ENCODE measurements at regions not wholly inside any gene's neighbourhood (a gene's known extent, or its start where the extent isn't known, plus 50 kb on each side); places are given as distances from the start of the nearest gene placed in this dataset.
"Not testable (repeated sequence)": the region's sequence is repeated elsewhere in the genome, so short reads cannot be mapped to it uniquely, and the experiment has no call there.

DNA sequence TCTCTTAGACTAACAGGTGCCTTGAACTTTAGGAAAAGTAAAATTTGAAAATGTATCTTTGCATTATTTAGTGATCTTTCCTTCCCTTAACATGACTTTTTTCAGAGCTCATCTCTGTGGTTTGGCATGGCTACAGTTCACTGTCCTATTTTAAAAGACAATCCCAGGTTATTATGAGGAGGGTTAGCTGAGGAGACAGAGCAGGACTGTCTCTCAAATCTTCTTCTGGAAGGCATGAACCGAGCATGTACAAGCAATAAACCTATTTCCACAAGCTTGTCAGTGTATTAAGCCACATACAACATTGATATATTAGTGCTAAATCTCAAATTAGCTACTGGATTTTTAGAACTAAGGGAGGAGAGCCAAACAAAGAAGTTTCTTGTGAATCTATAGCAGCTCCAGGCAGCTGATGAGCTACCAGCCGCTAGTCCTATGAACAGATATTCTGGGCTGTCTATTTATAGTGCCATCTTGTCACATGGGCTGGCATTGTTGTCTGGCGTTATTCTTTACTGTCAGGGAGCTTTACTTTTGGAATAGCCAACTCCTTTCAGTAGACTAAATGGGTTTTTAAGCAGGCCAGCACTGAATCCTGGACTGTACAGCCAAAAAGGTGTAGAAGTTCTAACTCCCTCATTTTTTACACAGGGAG, 171.2 kb upstream of the ACTBL2 start:
- no peak for DNase-seq

DNA sequence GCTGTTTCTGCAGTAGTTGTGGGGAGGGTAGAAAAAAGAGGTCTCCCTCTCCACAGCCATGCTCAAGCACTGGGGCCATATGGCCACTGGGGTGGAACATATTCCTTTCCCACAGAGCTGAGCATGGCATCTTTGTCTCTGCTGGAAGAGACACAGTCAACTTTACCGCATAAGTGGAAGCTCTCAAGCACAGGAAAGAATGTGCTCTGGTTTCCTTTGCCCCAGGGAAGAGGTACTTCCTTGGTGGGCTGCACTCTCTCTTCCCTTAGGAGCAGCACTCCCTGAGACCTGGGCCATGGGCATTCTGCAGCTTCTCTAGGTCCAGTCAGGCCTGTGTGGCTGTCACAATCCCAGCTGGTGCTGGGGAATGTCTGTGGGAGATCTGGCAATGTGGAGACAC, 168.5 kb upstream of the ACTBL2 start:
- DNase-seq, result no peak

DNA sequence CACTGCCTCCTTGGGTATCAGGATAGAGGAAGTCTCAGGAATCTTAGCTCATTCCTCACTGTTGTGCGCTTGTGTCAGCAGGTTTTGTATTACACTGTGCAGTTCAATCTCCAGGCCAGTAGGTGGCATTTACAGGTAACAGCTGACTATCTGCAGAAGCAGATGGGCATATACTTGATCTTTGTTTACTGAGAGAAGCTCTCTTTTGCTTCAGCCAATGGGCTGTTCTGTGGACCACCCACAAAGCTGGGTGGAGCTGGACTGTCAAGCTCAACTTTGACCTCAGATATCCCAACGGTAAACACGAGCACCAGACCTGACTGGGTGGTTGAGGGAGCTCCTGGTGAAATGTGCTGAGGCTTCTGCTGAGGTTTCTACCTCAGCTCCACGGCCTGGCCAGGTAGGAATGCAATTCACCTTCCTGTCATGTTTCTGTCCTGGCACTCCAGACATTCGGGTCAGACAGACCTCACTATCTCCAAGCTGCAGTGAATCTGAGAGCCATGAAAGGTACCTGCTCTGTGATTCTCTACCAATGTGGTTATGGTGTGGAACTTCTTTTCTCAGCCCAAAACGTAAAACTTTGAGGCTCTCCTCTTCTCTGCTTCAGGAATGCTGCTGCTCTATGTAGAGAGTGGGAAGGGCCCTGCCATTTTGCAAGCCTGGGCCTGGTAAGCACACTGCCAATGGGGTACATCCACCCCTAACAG, 167.9 kb upstream of the ACTBL2 start:
- DNase-seq, result peak; percentile 34

DNA sequence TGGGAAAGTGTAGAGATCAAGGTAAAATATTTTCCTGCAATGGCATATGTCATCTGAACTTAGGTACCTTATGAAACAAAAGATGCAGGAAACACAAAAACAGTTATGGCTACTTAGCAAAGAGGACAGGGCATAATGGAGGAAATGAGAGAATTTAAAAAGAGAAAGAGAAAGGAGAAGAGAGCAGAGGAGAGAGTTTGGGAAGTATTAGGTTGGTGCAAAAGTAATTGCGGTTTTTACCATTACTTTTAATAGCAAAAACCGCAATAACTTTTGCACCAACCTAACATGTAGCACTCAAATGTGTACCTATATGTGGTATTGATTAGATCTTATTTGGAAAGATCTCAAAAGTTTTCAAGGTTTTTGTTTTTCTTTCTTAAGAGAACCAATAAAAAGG, 160.1 kb upstream of the ACTBL2 start:
- no peak for DNase-seq

DNA sequence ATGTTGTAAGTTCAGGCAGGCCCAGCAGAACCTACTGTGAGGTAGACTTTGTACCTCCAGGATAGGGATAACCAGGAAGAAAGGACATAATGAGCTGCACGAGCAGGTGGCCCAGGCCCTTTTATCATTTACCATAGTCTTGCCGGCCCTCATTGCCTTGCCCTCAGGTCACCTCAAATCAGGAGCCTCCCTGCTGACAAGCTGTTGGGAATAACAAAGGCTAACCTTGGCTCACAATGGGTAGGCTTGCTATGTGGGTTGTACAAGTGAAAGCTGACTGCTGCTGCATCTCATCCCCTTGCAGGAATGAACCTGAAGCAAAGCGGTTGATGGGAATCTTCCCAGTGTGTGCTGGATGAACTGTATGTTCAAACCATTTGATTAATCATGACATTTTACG, 159.5 kb upstream of the ACTBL2 start:
- DNase-seq, result no peak

DNA sequence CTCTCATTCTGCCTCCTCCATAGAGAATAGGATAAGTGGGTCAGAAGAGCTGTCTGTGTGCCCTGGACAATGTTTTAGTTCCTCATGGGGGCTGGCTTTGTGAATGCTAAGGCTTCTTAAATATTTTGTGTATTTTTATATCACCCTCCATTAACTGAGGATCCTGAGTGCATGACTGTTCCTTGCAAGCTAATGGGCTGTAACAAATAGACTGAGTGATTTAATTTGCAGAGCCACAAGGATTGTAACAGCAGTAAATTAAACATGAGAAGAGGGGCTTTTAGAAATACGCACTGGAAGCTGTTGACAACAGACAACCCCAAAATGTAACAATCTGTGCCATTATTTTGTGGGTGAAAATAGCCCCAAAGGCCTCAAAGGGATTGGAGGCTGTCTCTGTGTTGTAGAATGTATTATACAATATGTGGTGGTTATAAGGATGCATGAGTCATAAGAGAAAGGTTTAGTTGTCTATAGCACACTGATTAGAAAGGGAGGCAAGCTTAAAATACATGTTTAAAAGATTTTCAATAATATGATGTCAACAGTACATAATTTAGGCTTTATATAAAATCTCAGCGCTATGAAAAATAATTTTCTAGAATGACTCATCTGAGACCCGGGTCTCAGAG, 152.7 kb upstream of the ACTBL2 start:
- no peak for DNase-seq

DNA sequence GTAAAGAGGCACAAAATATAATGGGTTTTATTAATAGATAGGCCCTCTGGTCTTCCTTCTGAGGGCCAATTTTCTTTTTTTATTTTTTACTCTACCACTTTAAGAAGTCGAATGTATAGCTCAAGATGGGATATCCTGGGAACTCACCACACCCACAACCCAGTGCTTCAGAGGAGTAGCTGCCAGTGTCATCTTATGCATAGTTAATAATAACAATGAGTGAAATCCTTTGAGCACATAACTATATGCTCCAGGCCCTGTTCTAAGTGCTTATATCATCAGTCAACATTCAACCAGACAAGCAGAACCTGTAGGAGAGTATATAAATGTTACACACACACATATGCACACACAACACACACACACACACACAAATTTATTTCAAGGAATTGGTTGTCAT, 150.3 kb upstream of the ACTBL2 start:
- no peak for DNase-seq

DNA sequence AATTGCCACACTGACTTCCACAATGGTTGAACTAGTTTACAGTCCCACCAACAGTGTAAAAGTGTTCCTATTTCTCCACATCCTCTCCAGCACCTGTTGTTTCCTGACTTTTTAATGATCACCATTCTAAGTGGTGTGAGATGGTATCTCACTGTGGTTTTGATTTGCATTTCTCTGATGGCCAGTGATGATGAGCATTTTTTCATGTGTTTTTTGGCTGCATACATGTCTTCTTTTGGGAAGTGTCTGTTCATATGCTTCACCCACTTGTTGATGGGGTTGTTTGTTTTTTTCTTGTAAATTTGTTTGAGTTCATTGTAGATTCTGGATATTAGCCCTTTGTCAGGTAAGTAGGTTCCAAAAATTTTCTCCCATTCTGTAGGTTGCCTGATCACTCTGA, 148.5 kb upstream of the ACTBL2 start:
- not testable (repeated sequence) for DNase-seq

DNA sequence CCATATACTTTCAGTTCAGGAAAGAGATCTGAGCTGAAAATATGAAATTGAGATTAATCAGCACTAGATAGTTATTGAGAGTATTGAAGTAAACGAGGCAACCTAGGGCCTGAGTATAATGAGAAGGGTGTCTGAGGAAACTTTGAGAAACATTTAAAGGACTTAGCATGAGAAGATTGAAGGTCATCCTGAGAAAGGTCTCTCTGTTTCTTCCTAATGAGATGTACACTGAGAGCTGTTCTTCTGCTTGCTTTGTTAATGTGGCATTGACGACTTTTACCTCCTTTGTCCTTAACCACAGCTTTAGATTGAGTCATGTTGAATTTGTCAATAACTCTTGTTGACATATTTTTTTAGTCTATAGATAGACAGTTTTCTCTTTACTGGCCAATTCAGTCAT, 145.1 kb upstream of the ACTBL2 start:
- no peak for DNase-seq

DNA sequence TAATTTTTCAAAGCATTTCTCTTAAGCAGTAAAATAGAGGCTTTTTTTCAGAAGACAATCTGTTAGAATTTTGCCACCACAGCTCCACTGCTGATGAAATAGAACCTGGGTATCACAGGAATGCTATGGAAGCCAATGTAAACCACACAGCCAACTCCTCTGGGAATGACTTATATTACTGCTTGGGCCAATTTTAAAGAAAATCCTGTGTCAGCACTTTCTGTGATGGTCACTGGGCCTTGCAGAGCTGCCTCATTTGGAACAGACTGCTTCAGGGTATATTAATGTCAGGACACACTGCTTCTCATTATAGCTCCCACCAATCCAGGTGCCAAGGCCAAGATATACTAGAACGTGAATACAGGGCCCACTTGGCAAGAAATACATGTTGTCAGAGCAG, 144.1 kb upstream of the ACTBL2 start:
- no peak for DNase-seq

DNA sequence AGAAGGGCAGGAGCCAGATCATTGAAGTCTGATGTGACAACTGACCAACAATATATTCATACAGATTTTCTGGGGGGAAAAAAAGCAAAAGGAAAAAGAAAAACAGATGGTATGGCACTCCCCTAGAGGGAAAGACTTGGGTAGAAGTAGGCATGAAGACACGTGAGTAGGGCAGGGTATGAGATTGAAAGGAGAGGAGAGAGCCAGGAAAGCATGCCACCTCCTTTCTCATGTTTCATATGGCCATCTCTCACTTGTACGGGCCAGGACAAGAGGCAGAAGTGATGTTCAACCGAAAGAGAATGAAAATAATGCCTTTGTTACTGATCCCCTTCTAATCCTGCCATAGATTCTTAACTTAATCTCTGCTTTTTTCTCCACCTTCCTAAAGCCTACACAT, 139.0 kb upstream of the ACTBL2 start:
- DNase-seq, result no peak

DNA sequence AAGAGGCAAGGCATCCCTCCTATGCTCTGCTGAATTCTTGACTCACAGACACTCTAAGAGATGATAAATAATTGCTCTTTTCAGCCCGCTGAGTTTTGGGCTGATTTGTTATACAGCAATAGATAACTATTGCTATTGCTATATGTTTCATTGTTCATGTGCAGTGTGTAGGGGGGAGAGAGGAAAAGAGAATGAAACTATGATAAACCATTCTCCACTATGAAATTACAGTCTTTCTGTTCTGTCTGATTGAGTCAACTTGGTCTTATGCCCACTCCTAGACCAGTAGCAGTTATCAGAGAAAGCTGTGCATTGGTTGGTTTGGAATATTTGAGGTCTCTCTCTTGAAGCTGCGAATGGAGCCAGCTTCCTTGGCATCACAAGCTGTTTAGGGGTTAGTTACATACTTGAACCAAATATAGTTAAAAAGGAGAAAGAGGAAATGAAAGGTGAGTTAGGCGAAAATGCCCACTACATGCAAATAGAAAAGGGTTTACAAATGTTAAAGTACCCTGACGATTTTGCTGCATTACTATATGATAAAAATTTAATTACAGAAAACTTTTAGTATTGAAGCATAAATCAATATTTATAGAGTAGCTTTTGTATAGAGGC, 136.3 kb upstream of the ACTBL2 start:
- no peak for DNase-seq

DNA sequence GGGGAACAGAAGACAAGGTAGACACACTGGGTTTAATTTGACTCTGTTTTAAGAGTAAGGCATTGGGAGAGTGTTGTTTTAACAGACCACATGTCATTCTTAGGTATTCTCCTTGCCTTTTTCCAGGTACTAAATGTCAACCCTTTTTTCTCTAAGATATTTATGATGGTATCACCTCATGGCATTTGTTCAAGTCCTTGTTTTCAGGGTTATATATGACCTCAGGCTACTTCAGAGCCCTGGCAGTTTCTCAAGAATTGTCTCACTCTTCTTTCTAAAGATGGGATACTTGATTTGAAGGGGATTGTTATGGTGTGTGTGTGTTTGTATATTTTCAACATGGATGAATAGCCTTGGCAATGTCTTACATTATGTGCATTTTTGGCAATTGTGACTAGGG, 131.1 kb upstream of the ACTBL2 start:
- no peak for DNase-seq

DNA sequence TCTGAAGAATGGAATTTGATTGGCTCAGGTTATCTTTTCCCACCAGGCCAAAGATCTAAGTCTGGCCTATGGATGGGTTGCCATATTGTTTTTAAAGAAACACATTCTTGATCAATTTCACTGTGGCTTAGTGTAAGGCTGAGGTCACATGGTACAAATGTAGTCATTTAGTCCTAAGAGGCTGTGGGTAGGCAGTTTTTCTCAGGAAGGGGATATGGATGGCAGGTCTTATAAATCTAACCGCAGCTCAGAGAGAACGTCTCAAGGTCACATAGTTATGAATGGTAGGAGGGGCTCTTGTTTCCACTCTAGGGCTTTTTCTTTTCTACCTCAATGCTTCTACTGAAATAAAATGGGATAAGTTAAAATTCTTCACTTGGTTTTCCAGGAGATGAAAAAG, 128.6 kb upstream of the ACTBL2 start:
- DNase-seq, result peak; percentile 3

DNA sequence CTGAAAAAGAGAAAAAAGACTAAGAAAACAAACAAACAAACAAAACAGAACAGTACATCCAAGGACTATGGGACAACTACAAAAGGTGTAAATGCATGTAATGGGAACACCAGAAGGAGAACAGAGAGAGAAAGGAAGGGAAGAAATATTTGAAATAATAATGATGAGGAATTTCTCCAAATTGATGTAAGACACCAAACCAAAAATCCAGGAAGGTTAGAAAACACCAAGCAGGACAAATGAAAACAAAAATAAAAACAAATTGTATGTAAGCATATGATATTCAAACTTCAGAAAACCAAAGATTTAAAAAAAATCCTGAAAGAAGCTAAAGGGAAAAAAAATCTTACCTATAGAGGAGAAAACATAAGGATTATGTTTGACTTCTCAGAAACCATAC, 125.9 kb upstream of the ACTBL2 start:
- no peak for DNase-seq

DNA sequence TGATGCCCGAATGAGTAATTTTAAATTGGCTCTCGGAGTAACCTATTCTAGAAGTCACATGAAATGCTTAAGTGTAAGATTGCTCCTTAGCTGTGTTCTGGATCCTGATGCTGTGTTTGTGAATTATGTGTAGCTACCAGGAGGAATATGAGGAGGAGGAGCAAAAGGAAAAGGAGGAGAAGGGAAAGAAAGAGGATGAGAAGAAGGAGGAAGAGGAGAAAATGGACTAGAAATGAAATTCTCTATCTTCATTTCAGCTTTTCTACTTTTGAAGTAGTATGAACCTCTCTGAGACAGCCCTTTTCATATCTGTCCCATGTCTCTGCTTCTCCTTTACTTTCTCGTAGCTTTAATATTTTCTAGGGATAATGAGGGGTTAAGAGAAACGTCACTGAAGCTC, 119.4 kb upstream of the ACTBL2 start:
- DNase-seq, result no peak

DNA sequence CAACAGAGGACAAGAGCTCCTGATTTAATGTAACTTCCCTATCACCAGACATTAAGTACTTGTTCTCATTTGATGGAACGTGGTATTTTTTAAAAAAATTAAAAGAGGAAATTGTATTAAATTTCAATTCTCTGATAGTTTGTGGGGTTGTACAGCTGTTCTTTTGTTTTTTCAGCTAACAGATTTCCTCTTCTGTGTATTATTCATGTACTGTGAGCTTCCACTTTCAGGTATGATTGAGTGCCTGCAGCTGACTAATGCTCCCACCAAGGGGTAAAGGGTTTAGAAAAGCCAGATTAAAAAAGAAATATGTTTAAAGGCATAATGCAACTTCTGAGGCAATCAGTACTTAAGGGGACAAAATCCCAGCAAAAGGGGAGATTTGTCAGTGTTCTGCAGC, 117.7 kb upstream of the ACTBL2 start:
- no peak for DNase-seq

DNA sequence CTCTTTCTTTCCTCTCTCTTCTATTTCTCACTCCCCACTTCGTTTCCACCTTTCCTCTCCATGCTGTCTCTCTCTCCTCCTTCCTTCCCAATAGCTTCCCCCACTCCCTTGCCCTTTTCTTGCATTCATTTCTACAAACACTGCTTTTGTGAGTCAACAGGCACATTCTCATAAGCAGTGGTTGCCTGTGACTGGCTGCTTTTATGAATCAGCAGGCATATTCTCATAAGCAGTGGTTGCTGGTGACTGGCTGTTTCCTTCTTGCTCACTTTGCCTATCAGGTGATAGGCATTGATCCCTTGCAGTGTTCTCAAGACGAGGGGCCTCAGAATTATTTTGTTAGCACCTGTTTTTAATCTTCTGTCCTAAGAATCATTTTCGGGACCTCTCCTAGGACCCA, 116.1 kb upstream of the ACTBL2 start:
- peak; percentile 36 for DNase-seq

DNA sequence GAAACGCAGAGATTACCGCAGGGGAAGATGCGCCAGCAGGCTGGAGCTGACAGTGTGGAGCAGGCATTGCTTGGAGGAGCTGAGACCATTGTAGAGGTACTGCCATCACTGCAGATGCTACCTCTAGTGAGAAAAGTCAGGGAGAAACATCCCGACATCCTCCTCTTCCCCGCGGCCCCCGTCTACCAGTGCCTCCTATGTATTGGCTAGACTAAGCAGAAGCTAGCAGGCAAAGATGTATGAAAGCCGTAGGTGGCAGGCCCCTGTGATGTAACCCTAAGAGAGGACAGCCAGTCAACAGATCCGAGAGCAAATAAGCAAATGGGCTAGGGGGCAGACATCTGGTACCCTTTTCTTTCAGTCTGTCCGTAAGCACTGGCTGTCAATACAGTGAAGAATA, 115.5 kb upstream of the ACTBL2 start:
- DNase-seq, result no peak

DNA sequence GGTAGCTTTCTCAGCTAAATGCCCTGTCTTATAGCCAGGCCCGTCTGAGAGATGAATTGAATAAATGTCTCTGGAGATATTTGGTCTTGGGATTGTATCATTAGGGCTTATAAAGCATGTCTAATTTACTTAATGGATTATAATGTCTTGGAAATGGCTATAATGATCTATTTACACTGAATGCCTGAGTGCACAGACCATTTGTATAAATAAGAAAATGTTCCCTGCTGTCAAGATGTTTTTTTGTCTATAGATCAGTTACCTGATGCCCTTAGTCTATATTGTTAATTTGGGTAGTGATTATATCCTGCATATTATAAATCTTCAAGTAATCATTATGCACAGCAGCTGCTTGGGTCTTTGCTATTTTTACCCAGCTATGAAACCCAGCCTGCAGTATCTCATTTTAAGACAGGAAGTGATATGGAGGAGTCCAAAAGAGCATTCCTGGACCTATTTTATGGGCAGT, 112.9 kb upstream of the ACTBL2 start:
- DNase-seq, result no peak

DNA sequence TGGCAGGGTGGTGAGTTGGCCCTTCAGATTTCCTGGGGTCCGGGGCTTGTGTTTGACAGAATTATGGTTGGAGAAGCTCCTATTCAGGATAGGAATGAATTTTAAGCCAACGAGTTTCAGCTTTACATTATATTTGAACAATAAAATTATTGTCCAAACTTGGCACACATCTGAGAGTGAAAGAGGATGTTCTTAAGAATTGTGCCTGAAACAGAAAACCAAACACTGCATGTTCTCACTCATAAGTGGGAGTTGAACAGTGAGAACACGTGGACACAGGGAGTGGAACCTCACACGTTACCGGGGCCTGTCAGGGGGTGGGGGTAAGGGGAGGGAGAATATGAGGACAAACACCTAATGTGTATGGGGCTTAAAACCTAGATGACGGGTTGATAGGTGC, 111.8 kb upstream of the ACTBL2 start:
- DNase-seq, result no peak

DNA sequence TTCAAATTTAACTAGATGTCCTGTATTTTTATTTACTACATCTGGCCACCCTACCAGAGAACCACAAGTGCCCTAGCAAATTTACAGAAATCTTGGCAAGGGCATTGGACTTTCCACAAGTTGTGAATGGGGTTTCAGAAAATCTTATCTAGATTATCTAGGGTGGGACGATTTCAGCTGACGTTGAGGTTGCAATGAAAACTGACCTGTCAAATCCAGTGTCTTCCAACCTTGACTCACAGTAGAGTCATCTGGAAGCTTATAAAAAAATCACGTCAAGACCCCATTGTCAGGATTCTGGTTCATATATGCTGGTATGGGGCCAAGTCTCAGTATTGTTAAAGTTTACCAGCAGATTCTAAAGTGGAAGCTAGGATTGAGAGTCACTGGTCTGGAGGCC, 109.6 kb upstream of the ACTBL2 start:
- no peak for DNase-seq

DNA sequence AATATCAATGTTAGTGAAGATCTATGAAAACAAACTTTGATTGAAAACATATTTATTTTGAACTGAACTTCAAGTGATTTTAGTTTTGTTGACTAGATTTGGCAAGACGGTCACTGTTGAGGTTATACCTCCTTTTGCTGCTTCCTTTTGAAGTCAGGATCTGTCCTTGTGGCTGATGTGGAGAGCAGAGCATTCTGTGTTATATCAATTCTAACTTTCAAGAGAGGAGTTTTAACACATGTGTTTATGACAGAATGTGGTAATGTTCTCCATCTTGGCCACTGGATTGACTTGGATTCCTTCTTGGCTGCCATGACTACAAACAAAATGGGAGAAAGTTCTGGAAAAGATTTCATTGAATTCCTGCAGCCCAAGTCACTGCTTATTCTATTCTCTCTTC, 104.0 kb upstream of the ACTBL2 start:
- no peak for DNase-seq

DNA sequence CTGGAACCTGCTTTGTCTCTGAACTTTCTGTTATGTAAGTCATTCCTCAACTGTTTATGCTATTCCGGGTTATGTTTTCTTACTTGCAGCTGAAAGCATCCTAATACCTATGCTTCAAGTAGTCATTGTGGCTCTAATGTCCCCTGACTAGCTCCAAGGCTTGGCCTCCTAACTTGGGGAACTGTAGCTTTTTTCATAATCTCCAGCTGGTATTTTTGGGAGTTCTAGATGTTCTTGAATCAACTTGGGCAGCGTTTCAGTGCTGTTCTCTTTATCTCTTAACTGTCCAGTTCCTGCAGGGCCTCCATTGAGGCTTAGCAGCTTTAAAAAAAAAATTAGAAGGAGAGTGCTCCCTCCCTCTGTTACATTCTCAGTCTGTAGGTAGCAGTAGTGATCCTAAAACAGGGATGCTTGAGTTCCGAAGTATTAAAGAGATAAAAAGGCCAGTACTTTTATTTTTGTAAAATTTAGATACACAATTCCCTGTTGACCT, 100.0 kb upstream of the ACTBL2 start:
- DNase-seq, result no peak
